ENCODE measurements at regions not wholly inside any gene's neighbourhood (a gene's known extent, or its start where the extent isn't known, plus 50 kb on each side); places are given as distances from the start of the nearest gene placed in this dataset.
A peak's percentile ranks its signal among the peaks of the same experiment; 100 is the strongest.
"Not testable (repeated sequence)": the region's sequence is repeated elsewhere in the genome, so short reads cannot be mapped to it uniquely, and the experiment has no call there.

- DNase-seq = not testable (repeated sequence)
These were observed 519.2 kb downstream of the TTLL7 start for GRCh38 chr1:83479591-83480239.

- not testable (repeated sequence) for DNase-seq
These were observed 520.8 kb downstream of the TTLL7 start for GRCh38 chr1:83478127-83478526.

GRCh38 chr1:83476518-83476917 lies 522.4 kb downstream of the TTLL7 start:
- DNase-seq = not testable (repeated sequence)

GRCh38 chr1:83474946-83475345 lies 524.0 kb downstream of the TTLL7 start:
- not testable (repeated sequence) for DNase-seq

- not testable (repeated sequence) for DNase-seq
These were observed 524.9 kb downstream of the TTLL7 start for GRCh38 chr1:83473986-83474385.

GRCh38 chr1:83472066-83472465 lies 526.9 kb downstream of the TTLL7 start:
- not testable (repeated sequence) for DNase-seq

GRCh38 chr1:83471272-83471671 lies 527.7 kb downstream of the TTLL7 start:
- DNase-seq = not testable (repeated sequence)

GRCh38 chr1:83468336-83468735 lies 530.6 kb downstream of the TTLL7 start:
- DNase-seq = peak in 1 of 56 donors; percentile 3

- not testable (repeated sequence) for DNase-seq
These were observed 541.1 kb downstream of the TTLL7 start for GRCh38 chr1:83457735-83458248.

- not testable (repeated sequence) for DNase-seq
These were observed 541.7 kb downstream of the TTLL7 start for GRCh38 chr1:83457281-83457680.

- not testable (repeated sequence) for DNase-seq
These were observed 543.2 kb downstream of the TTLL7 start for GRCh38 chr1:83455753-83456152.

- peak in 23 of 56 donors; percentile 0 to 43 (median 15) for DNase-seq
These were observed 553.1 kb downstream of the TTLL7 start for GRCh38 chr1:83445873-83446272.

- not testable (repeated sequence) for DNase-seq
These were observed 556.5 kb downstream of the TTLL7 start for GRCh38 chr1:83442412-83442811.

GRCh38 chr1:83440586-83440985 lies 558.3 kb downstream of the TTLL7 start:
- DNase-seq = not testable (repeated sequence)

GRCh38 chr1:83440021-83440420 lies 558.9 kb downstream of the TTLL7 start:
- DNase-seq = not testable (repeated sequence)

- not testable (repeated sequence) for DNase-seq
These were observed 560.6 kb downstream of the TTLL7 start for GRCh38 chr1:83438316-83438715.

GRCh38 chr1:83435336-83435735 lies 563.6 kb downstream of the TTLL7 start:
- not testable (repeated sequence) for DNase-seq

GRCh38 chr1:83427566-83427965 lies 571.4 kb downstream of the TTLL7 start:
- DNase-seq = not testable (repeated sequence)

GRCh38 chr1:83423382-83423781 lies 575.5 kb downstream of the TTLL7 start:
- not testable (repeated sequence) for DNase-seq

GRCh38 chr1:83418558-83418957 lies 580.4 kb downstream of the TTLL7 start:
- DNase-seq = no peak

- not testable (repeated sequence) for DNase-seq
These were observed 585.2 kb downstream of the TTLL7 start for GRCh38 chr1:83413839-83414107.

GRCh38 chr1:83410746-83411413 lies 588.1 kb downstream of the TTLL7 start:
- DNase-seq = not testable (repeated sequence)

All from amygdala (tissue), 56 donors.